ENCODE measurements at regions not wholly inside any gene's neighbourhood (a gene's known extent, or its start where the extent isn't known, plus 50 kb on each side); places are given as distances from the start of the nearest gene placed in this dataset.

DNA sequence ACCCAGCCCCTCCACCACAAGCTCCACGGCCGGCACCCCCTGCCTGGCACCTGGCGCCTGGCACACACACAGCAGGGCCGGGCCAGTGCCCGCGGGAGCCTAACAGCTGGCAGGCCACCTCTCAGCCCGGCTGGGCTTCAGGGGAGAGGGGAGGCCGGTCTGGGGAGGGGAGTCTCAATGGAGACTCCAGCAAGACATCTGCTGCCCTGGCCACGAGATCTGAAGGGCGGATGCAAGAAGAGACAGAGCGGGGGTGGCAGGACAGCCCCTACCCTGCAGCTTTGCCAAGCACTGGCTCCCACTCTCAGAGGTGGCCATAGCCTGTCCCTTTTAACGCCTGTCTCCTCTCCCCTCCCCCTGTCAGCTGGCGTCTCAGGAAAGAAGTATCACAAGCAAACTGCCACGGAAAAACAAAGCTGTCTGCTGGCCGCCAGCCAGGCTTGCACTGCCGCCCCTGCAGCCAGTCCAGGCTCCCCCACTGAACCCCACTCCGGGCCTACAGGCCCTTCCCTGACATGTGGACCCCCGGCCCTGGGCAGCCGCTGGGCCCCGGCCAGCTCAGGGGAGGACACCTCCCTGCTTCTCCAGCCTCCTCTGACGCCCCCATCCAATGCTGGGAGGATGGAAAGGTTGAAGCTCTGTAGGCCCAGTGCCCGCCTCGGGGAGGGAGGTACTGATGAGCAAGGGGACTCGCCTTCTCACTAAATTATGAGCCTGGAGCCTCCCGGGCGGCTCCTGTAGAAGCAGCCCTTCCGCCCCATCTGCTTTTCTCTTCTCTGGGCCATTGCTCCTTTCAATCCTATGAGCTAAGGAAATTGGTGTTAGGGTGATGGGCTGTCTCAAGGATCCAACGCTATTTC, 178.4 kb downstream of the ARHGAP12 start:
- no peak for DNase-seq (ENCODE audit: extremely low spot score)
- POLR2A ChIA-PET, result interaction anchor here (1.3 kb wide), 1 partner anchor 10 kb away, joined by 4 read pairs; no protein-coding TSS in a partner anchor
- CTCF ChIA-PET, result no interaction called here
- TF ChIP-seq BHLHE40 (IDR thresholded peaks at IDR 0.05; ENCODE audit: borderline replicate concordance), result no peak
- no peak for TF ChIP-seq ARNT (IDR thresholded peaks at IDR 0.05)
- TF ChIP-seq ELF4 (IDR thresholded peaks at IDR 0.05), result no peak
- TF ChIP-seq FOXM1 (IDR thresholded peaks at IDR 0.05; ENCODE audit: borderline replicate concordance), result no peak
- TF ChIP-seq, protein P1, sequence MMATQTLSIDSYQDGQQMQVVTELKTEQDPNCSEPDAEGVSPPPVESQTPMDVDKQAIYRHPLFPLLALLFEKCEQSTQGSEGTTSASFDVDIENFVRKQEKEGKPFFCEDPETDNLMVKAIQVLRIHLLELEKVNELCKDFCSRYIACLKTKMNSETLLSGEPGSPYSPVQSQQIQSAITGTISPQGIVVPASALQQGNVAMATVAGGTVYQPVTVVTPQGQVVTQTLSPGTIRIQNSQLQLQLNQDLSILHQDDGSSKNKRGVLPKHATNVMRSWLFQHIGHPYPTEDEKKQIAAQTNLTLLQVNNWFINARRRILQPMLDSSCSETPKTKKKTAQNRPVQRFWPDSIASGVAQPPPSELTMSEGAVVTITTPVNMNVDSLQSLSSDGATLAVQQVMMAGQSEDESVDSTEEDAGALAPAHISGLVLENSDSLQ (IDR thresholded peaks at IDR 0.05), result no peak
- no peak for TF ChIP-seq L3MBTL2 (conservative IDR thresholded peaks at IDR 0.05)
- no peak for TF ChIP-seq SUZ12 (IDR thresholded peaks at IDR 0.05)
- no peak for TF ChIP-seq LEF1 (IDR thresholded peaks at IDR 0.05; ENCODE audit: borderline replicate concordance)
- TF ChIP-seq NFRKB (IDR thresholded peaks at IDR 0.05), result no peak
- no peak for TF ChIP-seq FOXA1 (IDR thresholded peaks at IDR 0.05)
- TF ChIP-seq ZNF384 (IDR thresholded peaks at IDR 0.05), result no peak
- TF ChIP-seq CTBP1 (IDR thresholded peaks at IDR 0.05; ENCODE audit: borderline replicate concordance), result no peak
- TF ChIP-seq FOXK2 (IDR thresholded peaks at IDR 0.05), result no peak
- TF ChIP-seq HDGF (IDR thresholded peaks at IDR 0.05; ENCODE audit: borderline replicate concordance), result no peak
- TF ChIP-seq TARDBP (IDR thresholded peaks at IDR 0.05), result no peak
- TF ChIP-seq SP1 (IDR thresholded peaks at IDR 0.05), result no peak

- POLR2A ChIA-PET, result no interaction called here
- no peak for TF ChIP-seq ELF4 (IDR thresholded peaks at IDR 0.05)
- no peak for DNase-seq (ENCODE audit: extremely low spot score)
- CTCF ChIA-PET, result no interaction called here
Observed at GRCh38 chr10:31749301-31749700, 179.3 kb downstream of the ARHGAP12 start.

DNA sequence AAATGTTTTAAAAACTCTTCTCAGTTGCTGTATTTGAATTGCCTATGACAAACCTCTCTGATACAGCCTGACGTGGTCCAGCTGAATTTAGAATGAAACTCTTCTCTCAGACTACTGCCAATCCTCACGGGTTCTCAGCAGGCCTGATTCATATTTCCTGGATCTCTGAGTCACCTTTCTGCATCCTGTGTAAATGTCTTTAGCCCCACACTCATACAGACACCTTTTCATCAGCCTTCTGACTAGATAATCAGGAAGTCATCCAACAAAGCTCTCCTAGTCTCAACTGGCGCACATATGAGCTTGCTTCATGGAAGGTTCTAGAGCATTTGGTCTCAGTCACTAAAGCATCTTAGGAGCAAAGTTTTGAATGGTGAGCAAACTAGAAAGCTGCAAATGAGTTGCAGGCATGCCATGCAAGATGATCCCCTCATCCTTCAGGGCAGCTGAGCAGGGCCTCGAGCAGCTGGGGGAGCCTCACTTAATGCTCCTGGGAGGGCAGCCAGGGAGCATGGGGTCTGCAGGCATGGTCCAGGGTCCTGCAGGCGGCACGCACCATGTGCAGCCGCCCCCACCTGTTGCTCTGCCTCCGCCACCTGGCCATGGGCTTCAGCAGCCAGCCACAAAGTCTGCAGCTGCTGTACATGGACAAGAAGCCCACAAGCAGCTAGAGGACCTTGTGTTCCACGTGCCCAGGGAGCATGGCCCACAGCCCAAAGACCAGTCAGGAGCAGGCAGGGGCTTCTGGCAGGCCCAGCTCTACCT, 182.8 kb downstream of the ARHGAP12 start:
- DNase-seq (ENCODE audit: extremely low spot score), result no peak
- CTCF ChIA-PET, result interaction anchor here (0.6 kb wide), 1 partner anchor 9 kb away, joined by 9 read pairs; no protein-coding TSS in a partner anchor
- POLR2A ChIA-PET, result no interaction called here
- TF ChIP-seq FOXK2 (IDR thresholded peaks at IDR 0.05), result no peak
- no peak for TF ChIP-seq BHLHE40 (IDR thresholded peaks at IDR 0.05; ENCODE audit: borderline replicate concordance)
- TF ChIP-seq FOXM1 (IDR thresholded peaks at IDR 0.05; ENCODE audit: borderline replicate concordance), result no peak
- TF ChIP-seq SUZ12 (IDR thresholded peaks at IDR 0.05), result no peak
- no peak for TF ChIP-seq NFRKB (IDR thresholded peaks at IDR 0.05)

GRCh38 chr10:31744025-31744424, 184.6 kb downstream of the ARHGAP12 start:
- no peak for DNase-seq (ENCODE audit: extremely low spot score)
- TF ChIP-seq FOXK2 (IDR thresholded peaks at IDR 0.05) (no peak), SP1 (IDR thresholded peaks at IDR 0.05) (no peak), L3MBTL2 (conservative IDR thresholded peaks at IDR 0.05) (no peak), SUZ12 (IDR thresholded peaks at IDR 0.05) (no peak), TARDBP (IDR thresholded peaks at IDR 0.05) (no peak), NFRKB (IDR thresholded peaks at IDR 0.05) (no peak), ELF4 (IDR thresholded peaks at IDR 0.05) (no peak), LEF1 (IDR thresholded peaks at IDR 0.05; ENCODE audit: borderline replicate concordance) (no peak), ARNT (IDR thresholded peaks at IDR 0.05) (no peak), HDGF (IDR thresholded peaks at IDR 0.05; ENCODE audit: borderline replicate concordance) (no peak), FOXA1 (IDR thresholded peaks at IDR 0.05) (no peak), ZNF384 (IDR thresholded peaks at IDR 0.05) (no peak), BHLHE40 (IDR thresholded peaks at IDR 0.05; ENCODE audit: borderline replicate concordance) (no peak), CTBP1 (IDR thresholded peaks at IDR 0.05; ENCODE audit: borderline replicate concordance) (no peak), FOXM1 (IDR thresholded peaks at IDR 0.05; ENCODE audit: borderline replicate concordance) (no peak)
- TF ChIP-seq, protein P1 (IDR thresholded peaks at IDR 0.05), result no peak
- ChIA-PET CTCF (no interaction called here), POLR2A (no interaction called here)

GRCh38 chr10:31742255-31742654, 186.4 kb downstream of the ARHGAP12 start:
- POLR2A ChIA-PET, result no interaction called here
- TF ChIP-seq ZNF384 (IDR thresholded peaks at IDR 0.05), result no peak
- TF ChIP-seq SP1 (IDR thresholded peaks at IDR 0.05), result no peak
- TF ChIP-seq CTBP1 (IDR thresholded peaks at IDR 0.05; ENCODE audit: borderline replicate concordance), result no peak
- no peak for TF ChIP-seq TARDBP (IDR thresholded peaks at IDR 0.05)
- CTCF ChIA-PET, result no interaction called here

GRCh38 chr10:31741473-31741872, 187.2 kb downstream of the ARHGAP12 start:
- no peak for DNase-seq (ENCODE audit: extremely low spot score)
- ChIA-PET POLR2A (no interaction called here), CTCF (no interaction called here)
- no peak for TF ChIP-seq FOXK2 (IDR thresholded peaks at IDR 0.05)
- no peak for TF ChIP-seq FOXM1 (IDR thresholded peaks at IDR 0.05; ENCODE audit: borderline replicate concordance)
- no peak for TF ChIP-seq CTBP1 (IDR thresholded peaks at IDR 0.05; ENCODE audit: borderline replicate concordance)
- TF ChIP-seq ARNT (IDR thresholded peaks at IDR 0.05), result no peak
- no peak for TF ChIP-seq NFRKB (IDR thresholded peaks at IDR 0.05)
- TF ChIP-seq FOXA1 (IDR thresholded peaks at IDR 0.05), result no peak
- TF ChIP-seq L3MBTL2 (conservative IDR thresholded peaks at IDR 0.05), result no peak
- no peak for TF ChIP-seq LEF1 (IDR thresholded peaks at IDR 0.05; ENCODE audit: borderline replicate concordance)
- no peak for TF ChIP-seq ZNF384 (IDR thresholded peaks at IDR 0.05)
- no peak for TF ChIP-seq SUZ12 (IDR thresholded peaks at IDR 0.05)

More at GRCh38 chr10:31742255-31742654, 186.4 kb downstream of the ARHGAP12 start:
- no peak for DNase-seq (ENCODE audit: extremely low spot score)
